GM18868 (cell line): ENCODE measurements at regions not wholly inside any gene's neighbourhood (a gene's known extent, or its start where the extent isn't known, plus 50 kb on each side); places are given as distances from the start of the nearest gene placed in this dataset.

Source experiments
- ATAC-seq: cut with Tn5 transposase; IDR thresholded peaks from one replicate; pipeline ENCODE4 v1.9.1; 2021; ENCODE audit warnings: mild to moderate bottlenecking, moderate library complexity; ENCODE audit not compliant: unreplicated experiment

- no peak for ATAC-seq
Measured at GRCh38 chrY:7262531-7262930, 351.0 kb upstream of the AMELY start.

GRCh38 chrY:7261254-7261653 lies 349.7 kb upstream of the AMELY start:
- no peak for ATAC-seq

- no peak for ATAC-seq
Measured at GRCh38 chrY:7240101-7240500, 328.5 kb upstream of the AMELY start.

GRCh38 chrY:7211971-7212370 lies 300.4 kb upstream of the AMELY start:
- no peak for ATAC-seq

- no peak for ATAC-seq
Measured at GRCh38 chrY:7204456-7204855, 292.9 kb upstream of the AMELY start.

- no peak for ATAC-seq
Measured at GRCh38 chrY:7182591-7182990, 271.0 kb upstream of the AMELY start.

GRCh38 chrY:7177631-7178030 lies 266.1 kb upstream of the AMELY start:
- ATAC-seq: no peak

- ATAC-seq: no peak
Measured at GRCh38 chrY:7169475-7169874, 257.9 kb upstream of the AMELY start.

GRCh38 chrY:7141477-7141876 lies 229.9 kb upstream of the AMELY start:
- no peak for ATAC-seq
